ENCODE measurements at regions not wholly inside any gene's neighbourhood (a gene's known extent, or its start where the extent isn't known, plus 50 kb on each side); places are given as distances from the start of the nearest gene placed in this dataset.

GRCh38 chr22:27171212-27171611, 513.8 kb downstream of the MIAT start:
- peaks cover 0 to 4% (median 0%) of the 10 kb centered on the region in 4 experiments for H3K27me3 ChIP-seq (replicated peaks in 1 of 4; ENCODE audit: control extremely low read depth in 1 of 4, control insufficient read depth in 3 of 4, insufficient read depth in 4 of 4, low read length in 3 of 4)
- intact Hi-C loops (cut with micrococcal nuclease) = no loop called here
- ChIA-PET CTCF (no interaction called here), POLR2A (no interaction called here)
- H3K4me3 ChIP-seq (ENCODE audit: control extremely low read depth in 1 of 5, extremely low read depth in 1 of 5, insufficient read depth in 1 of 5, low read depth in 2 of 5, low read length in 4 of 5) = no peak overlapping the region
- no peak overlapping the region for H3K9ac ChIP-seq (ENCODE audit: low read length)
- Mint-ChIP-seq H3K4me1 (no peaks in the 10 kb centered on the region), H3K27me3 (peaks cover 5% of the 10 kb centered on the region), H3K4me3 (no peak overlapping the region), H3K9me3 (ENCODE audit: insufficient read depth) (no peaks in the 10 kb centered on the region), H3K27ac (no peak overlapping the region)
- DNase-seq (no peak), ATAC-seq (ENCODE audit: low read depth) (no peak)
- H3K4me1 ChIP-seq (ENCODE audit: control insufficient read depth in 2 of 2, insufficient read depth in 2 of 2, low read length in 2 of 2) = no peaks in the 10 kb centered on the region
- no peak overlapping the region for H3K27ac ChIP-seq (ENCODE audit: low read length in 2 of 2)
- TF ChIP-seq CTCF (IDR thresholded peaks at IDR 0.05) (no peak), EZH2 (IDR thresholded peaks at IDR 0.05; ENCODE audit: borderline replicate concordance, insufficient read depth, low read depth, low read length, poor library complexity, severe bottlenecking) (no peak)
- WGBS (ENCODE audit: insufficient coverage) = no CpG with 5 or more reads among the region's 2 CpGs
- no peak overlapping the region for H3K4me2 ChIP-seq (replicated peaks; ENCODE audit: low read depth, low read length, poor library complexity, severe bottlenecking)
- H3K79me2 ChIP-seq (ENCODE audit: control insufficient read depth, insufficient read depth, low read length) = no peaks in the 10 kb centered on the region
- H4K20me1 ChIP-seq (ENCODE audit: control insufficient read depth, insufficient read depth, low read length, poor library complexity, severe bottlenecking) = no peaks in the 10 kb centered on the region
- H2AFZ ChIP-seq (ENCODE audit: insufficient read depth, low read depth, low read length, poor library complexity, severe bottlenecking) = no peak overlapping the region
- no peaks in the 10 kb centered on the region for H3K9me3 ChIP-seq (ENCODE audit: control extremely low read depth in 1 of 3, control insufficient read depth in 2 of 3, insufficient read depth in 1 of 3, low read length in 2 of 3)
- no peaks in the 10 kb centered on the region for H3K36me3 ChIP-seq (replicated peaks in 1 of 2; ENCODE audit: control extremely low read depth in 1 of 2, control insufficient read depth in 1 of 2, extremely low read depth in 1 of 2, insufficient read depth in 2 of 2, low read length in 1 of 2)

GRCh38 chr22:27173530-27173929, 516.1 kb downstream of the MIAT start:
- H3K79me2 ChIP-seq (ENCODE audit: control insufficient read depth, insufficient read depth, low read length) = no peaks in the 10 kb centered on the region
- H3K4me2 ChIP-seq (replicated peaks; ENCODE audit: low read depth, low read length, poor library complexity, severe bottlenecking) = no peak overlapping the region
- TF ChIP-seq EZH2 (IDR thresholded peaks at IDR 0.05; ENCODE audit: borderline replicate concordance, insufficient read depth, low read depth, low read length, poor library complexity, severe bottlenecking) (no peak), CTCF (IDR thresholded peaks at IDR 0.05) (no peak)
- H3K27ac ChIP-seq (ENCODE audit: low read length in 2 of 2) = no peak overlapping the region
- no CpG with 5 or more reads among the region's 5 CpGs for WGBS (ENCODE audit: insufficient coverage)
- no peaks in the 10 kb centered on the region for H3K9me3 ChIP-seq (ENCODE audit: control extremely low read depth in 1 of 3, control insufficient read depth in 2 of 3, insufficient read depth in 1 of 3, low read length in 2 of 3)
- H2AFZ ChIP-seq (ENCODE audit: insufficient read depth, low read depth, low read length, poor library complexity, severe bottlenecking) = no peak overlapping the region
- no peak overlapping the region for H3K4me3 ChIP-seq (ENCODE audit: control extremely low read depth in 1 of 5, extremely low read depth in 1 of 5, insufficient read depth in 1 of 5, low read depth in 2 of 5, low read length in 4 of 5)
- no peaks in the 10 kb centered on the region for H4K20me1 ChIP-seq (ENCODE audit: control insufficient read depth, insufficient read depth, low read length, poor library complexity, severe bottlenecking)
- Mint-ChIP-seq H3K27me3 (peaks cover 9% of the 10 kb centered on the region), H3K27ac (no peak overlapping the region), H3K4me3 (no peak overlapping the region), H3K9me3 (ENCODE audit: insufficient read depth) (no peaks in the 10 kb centered on the region), H3K4me1 (no peaks in the 10 kb centered on the region)
- H3K27me3 ChIP-seq (replicated peaks in 1 of 4; ENCODE audit: control extremely low read depth in 1 of 4, control insufficient read depth in 3 of 4, insufficient read depth in 4 of 4, low read length in 3 of 4) = peaks cover 0 to 4% (median 0%) of the 10 kb centered on the region in 4 experiments
- intact Hi-C loops (cut with micrococcal nuclease) = no loop called here
- no peaks in the 10 kb centered on the region for H3K36me3 ChIP-seq (replicated peaks in 1 of 2; ENCODE audit: control extremely low read depth in 1 of 2, control insufficient read depth in 1 of 2, extremely low read depth in 1 of 2, insufficient read depth in 2 of 2, low read length in 1 of 2)
- no peak overlapping the region for H3K9ac ChIP-seq (ENCODE audit: low read length)
- CTCF ChIA-PET = no interaction called here
- H3K4me1 ChIP-seq (ENCODE audit: control insufficient read depth in 2 of 2, insufficient read depth in 2 of 2, low read length in 2 of 2) = no peaks in the 10 kb centered on the region
- no peak for DNase-seq
- no peak for ATAC-seq (ENCODE audit: low read depth)
- POLR2A ChIA-PET = no interaction called here
